OCI-LY7 (cell line): ENCODE measurements at regions not wholly inside any gene's neighbourhood (a gene's known extent, or its start where the extent isn't known, plus 50 kb on each side); places are given as distances from the start of the nearest gene placed in this dataset.

ENCODE experiments used
- CTCF ChIP-seq: fragments of 200-600 bp; sonication (generic); conservative IDR thresholded peaks from 2 replicates; pipeline ENCODE4 v1.5.1; 2014; ENCODE audit warnings: mild to moderate bottlenecking, antibody characterized with exemption, low read length, moderate library complexity, mixed read lengths
- EZH2phosphoT487 ChIP-seq: fragments of 200-600 bp; sonication (generic); IDR thresholded peaks from 2 replicates; pipeline ENCODE4 v1.6.1; 2018; ENCODE audit warnings: low read depth, borderline replicate concordance, mild to moderate bottlenecking, mixed run types, antibody characterized with exemption, low read length, moderate library complexity, mixed read lengths

- no peak for TF ChIP-seq CTCF
- TF ChIP-seq EZH2phosphoT487: no peak
These were observed 380.4 kb upstream of the POU3F3 start for GRCh38 chr2:104473546-104473945.
